ENCODE measurements at regions not wholly inside any gene's neighbourhood (a gene's known extent, or its start where the extent isn't known, plus 50 kb on each side); places are given as distances from the start of the nearest gene placed in this dataset.

GRCh38 chr9:99506747-99507348 is 284.8 kb downstream of the SEC61B start:
- H3K27me3 Mint-ChIP-seq (ENCODE audit: low read depth) = no peaks in the 10 kb centered on the region
- H3K4me3 Mint-ChIP-seq = no peak overlapping the region
- no peak for TF ChIP-seq CTCF (IDR thresholded peaks at IDR 0.05; ENCODE audit: unreplicated experiment)
- peaks cover 3% of the 10 kb centered on the region for H3K9me3 Mint-ChIP-seq
- H3K4me1 Mint-ChIP-seq = peaks cover 14% of the 10 kb centered on the region
- H3K36me3 Mint-ChIP-seq = no peaks in the 10 kb centered on the region
- no peak overlapping the region for H3K27ac Mint-ChIP-seq
- no peak for DNase-seq (ENCODE audit: low spot score in 2 of 2, unreplicated experiment in 2 of 2)

- no peaks in the 10 kb centered on the region for H3K27me3 Mint-ChIP-seq (ENCODE audit: low read depth)
- TF ChIP-seq CTCF (IDR thresholded peaks at IDR 0.05; ENCODE audit: unreplicated experiment) = no peak
- H3K27ac Mint-ChIP-seq = no peak overlapping the region
- H3K36me3 Mint-ChIP-seq = no peaks in the 10 kb centered on the region
- no peak overlapping the region for H3K4me3 Mint-ChIP-seq
- DNase-seq (ENCODE audit: low spot score in 2 of 2, unreplicated experiment in 2 of 2) = no peak
- H3K4me1 Mint-ChIP-seq = peaks cover 14% of the 10 kb centered on the region
- peaks cover 3% of the 10 kb centered on the region for H3K9me3 Mint-ChIP-seq
These were observed 287.1 kb downstream of the SEC61B start for GRCh38 chr9:99509065-99509745.

GRCh38 chr9:99509900-99510535 is 287.9 kb downstream of the SEC61B start:
- peaks cover 14% of the 10 kb centered on the region for H3K4me1 Mint-ChIP-seq

GRCh38 chr9:99511723-99512122 is 289.6 kb downstream of the SEC61B start:
- H3K27ac Mint-ChIP-seq = no peak overlapping the region
- TF ChIP-seq CTCF (IDR thresholded peaks at IDR 0.05; ENCODE audit: unreplicated experiment) = no peak
- no peaks in the 10 kb centered on the region for H3K27me3 Mint-ChIP-seq (ENCODE audit: low read depth)
- no peak for DNase-seq (ENCODE audit: low spot score in 2 of 2, unreplicated experiment in 2 of 2)
- no peak overlapping the region for H3K4me3 Mint-ChIP-seq
- H3K36me3 Mint-ChIP-seq = no peaks in the 10 kb centered on the region
- no peaks in the 10 kb centered on the region for H3K9me3 Mint-ChIP-seq
- peaks cover 14% of the 10 kb centered on the region for H3K4me1 Mint-ChIP-seq

More at GRCh38 chr9:99509900-99510535, 287.9 kb downstream of the SEC61B start:
- H3K27ac Mint-ChIP-seq = no peak overlapping the region
- no peak for DNase-seq (ENCODE audit: low spot score in 2 of 2, unreplicated experiment in 2 of 2)
- no peaks in the 10 kb centered on the region for H3K9me3 Mint-ChIP-seq
- no peak for TF ChIP-seq CTCF (IDR thresholded peaks at IDR 0.05; ENCODE audit: unreplicated experiment)
- H3K27me3 Mint-ChIP-seq (ENCODE audit: low read depth) = no peaks in the 10 kb centered on the region
- no peaks in the 10 kb centered on the region for H3K36me3 Mint-ChIP-seq
- no peak overlapping the region for H3K4me3 Mint-ChIP-seq

GRCh38 chr9:99513441-99514112 is 291.5 kb downstream of the SEC61B start:
- no peaks in the 10 kb centered on the region for H3K27me3 Mint-ChIP-seq (ENCODE audit: low read depth)

More at GRCh38 chr9:99513441-99514112, 291.5 kb downstream of the SEC61B start:
- no peaks in the 10 kb centered on the region for H3K36me3 Mint-ChIP-seq
- DNase-seq (ENCODE audit: low spot score in 2 of 2, unreplicated experiment in 2 of 2) = no peak
- no peak overlapping the region for H3K4me3 Mint-ChIP-seq
- no peaks in the 10 kb centered on the region for H3K9me3 Mint-ChIP-seq
- peaks cover 14% of the 10 kb centered on the region for H3K4me1 Mint-ChIP-seq
- no peak overlapping the region for H3K27ac Mint-ChIP-seq
- TF ChIP-seq CTCF (IDR thresholded peaks at IDR 0.05; ENCODE audit: unreplicated experiment) = no peak
